ENCODE measurements at regions not wholly inside any gene's neighbourhood (a gene's known extent, or its start where the extent isn't known, plus 50 kb on each side); places are given as distances from the start of the nearest gene placed in this dataset.
"Not testable (repeated sequence)": the region's sequence is repeated elsewhere in the genome, so short reads cannot be mapped to it uniquely, and the experiment has no call there.

- no peak for DNase-seq
Measured at GRCh38 chr18:39134255-39134654, 1568.7 kb upstream of the CELF4 start.

GRCh38 chr18:39127538-39127937, 1561.9 kb upstream of the CELF4 start:
- not testable (repeated sequence) for DNase-seq

GRCh38 chr18:39113790-39114189, 1548.2 kb upstream of the CELF4 start:
- no peak for DNase-seq

- DNase-seq, result no peak
Measured at GRCh38 chr18:39105104-39105503, 1539.5 kb upstream of the CELF4 start.

GRCh38 chr18:39072970-39073369, 1507.4 kb upstream of the CELF4 start:
- DNase-seq, result no peak

- DNase-seq, result no peak
Measured at GRCh38 chr18:39062426-39062825, 1496.8 kb upstream of the CELF4 start.

GRCh38 chr18:39058386-39059000, 1492.9 kb upstream of the CELF4 start:
- DNase-seq, result no peak

GRCh38 chr18:39057423-39058064, 1491.9 kb upstream of the CELF4 start:
- no peak for DNase-seq

GRCh38 chr18:39053571-39053970, 1488.0 kb upstream of the CELF4 start:
- DNase-seq, result no peak

GRCh38 chr18:39051013-39051412, 1485.4 kb upstream of the CELF4 start:
- no peak for DNase-seq

- no peak for DNase-seq
Measured at GRCh38 chr18:39039813-39040212, 1474.2 kb upstream of the CELF4 start.

GRCh38 chr18:39037925-39038324, 1472.3 kb upstream of the CELF4 start:
- DNase-seq, result no peak

GRCh38 chr18:39033312-39033711, 1467.7 kb upstream of the CELF4 start:
- DNase-seq, result no peak

- DNase-seq, result no peak
Measured at GRCh38 chr18:39031647-39032046, 1466.0 kb upstream of the CELF4 start.

- no peak for DNase-seq
Measured at GRCh38 chr18:39030124-39030655, 1464.6 kb upstream of the CELF4 start.

GRCh38 chr18:39025531-39025930, 1459.9 kb upstream of the CELF4 start:
- DNase-seq, result no peak

GRCh38 chr18:39019989-39020388, 1454.4 kb upstream of the CELF4 start:
- no peak for DNase-seq

GRCh38 chr18:39007031-39007902, 1441.7 kb upstream of the CELF4 start:
- no peak for DNase-seq

- no peak for DNase-seq
Measured at GRCh38 chr18:38996056-38996455, 1430.5 kb upstream of the CELF4 start.

- DNase-seq, result no peak
Measured at GRCh38 chr18:38993342-38993741, 1427.7 kb upstream of the CELF4 start.

GRCh38 chr18:38984968-38985367, 1419.4 kb upstream of the CELF4 start:
- DNase-seq, result no peak

- no peak for DNase-seq
Measured at GRCh38 chr18:38982072-38982471, 1416.5 kb upstream of the CELF4 start.

GRCh38 chr18:38981389-38981788, 1415.8 kb upstream of the CELF4 start:
- no peak for DNase-seq

- no peak for DNase-seq
Measured at GRCh38 chr18:38980420-38980819, 1414.8 kb upstream of the CELF4 start.
